GM12892 (cell line): ENCODE measurements at regions not wholly inside any gene's neighbourhood (a gene's known extent, or its start where the extent isn't known, plus 50 kb on each side); places are given as distances from the start of the nearest gene placed in this dataset.

Experiments
- DNase-seq: peaks from one replicate; pipeline ENCODE4 v3.0.0; 2011; ENCODE audit not compliant: insufficient read length
- FAIRE-seq: peaks from 2 replicates; lab custom pipeline; 2011; peaks lifted over from hg19 to GRCh38; lab: Jason Lieb, UNC
- POLR2A ChIP-seq: IDR thresholded peaks from 2 replicates; pipeline ENCODE4 v1.6.1; 2011; ENCODE audit warnings: low read depth, low read length, control low read depth
- POLR2AphosphoS5 ChIP-seq: IDR thresholded peaks from 2 replicates; pipeline ENCODE4 v1.6.1; 2011; ENCODE audit warnings: low read depth, low read length, control low read depth
- TAF1 ChIP-seq: IDR thresholded peaks from 2 replicates; pipeline ENCODE4 v1.6.1; 2011; ENCODE audit warnings: low read depth, mild to moderate bottlenecking, control low read depth, low read length, borderline replicate concordance

DNA sequence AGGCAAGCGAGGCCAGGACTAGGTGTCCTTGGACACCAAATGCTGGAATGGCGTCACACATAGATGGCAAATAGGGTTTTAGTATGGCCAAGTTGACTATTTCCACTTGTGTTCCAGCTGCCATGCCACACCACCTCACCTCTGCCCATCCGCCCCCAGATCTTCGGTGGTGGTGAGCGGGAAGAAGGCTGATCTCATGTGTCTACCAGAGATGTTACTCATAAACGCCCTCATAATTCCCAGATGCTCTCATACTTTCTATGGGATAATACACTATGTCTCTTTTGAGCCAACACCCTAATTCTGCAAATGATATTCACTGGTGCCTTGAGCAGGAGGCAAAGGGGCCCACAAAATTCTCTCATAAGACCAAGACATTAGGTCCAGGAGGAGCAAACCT, 281.1 kb upstream of the FN1 start:
- FAIRE-seq, result no peak
- no peak for DNase-seq

DNA sequence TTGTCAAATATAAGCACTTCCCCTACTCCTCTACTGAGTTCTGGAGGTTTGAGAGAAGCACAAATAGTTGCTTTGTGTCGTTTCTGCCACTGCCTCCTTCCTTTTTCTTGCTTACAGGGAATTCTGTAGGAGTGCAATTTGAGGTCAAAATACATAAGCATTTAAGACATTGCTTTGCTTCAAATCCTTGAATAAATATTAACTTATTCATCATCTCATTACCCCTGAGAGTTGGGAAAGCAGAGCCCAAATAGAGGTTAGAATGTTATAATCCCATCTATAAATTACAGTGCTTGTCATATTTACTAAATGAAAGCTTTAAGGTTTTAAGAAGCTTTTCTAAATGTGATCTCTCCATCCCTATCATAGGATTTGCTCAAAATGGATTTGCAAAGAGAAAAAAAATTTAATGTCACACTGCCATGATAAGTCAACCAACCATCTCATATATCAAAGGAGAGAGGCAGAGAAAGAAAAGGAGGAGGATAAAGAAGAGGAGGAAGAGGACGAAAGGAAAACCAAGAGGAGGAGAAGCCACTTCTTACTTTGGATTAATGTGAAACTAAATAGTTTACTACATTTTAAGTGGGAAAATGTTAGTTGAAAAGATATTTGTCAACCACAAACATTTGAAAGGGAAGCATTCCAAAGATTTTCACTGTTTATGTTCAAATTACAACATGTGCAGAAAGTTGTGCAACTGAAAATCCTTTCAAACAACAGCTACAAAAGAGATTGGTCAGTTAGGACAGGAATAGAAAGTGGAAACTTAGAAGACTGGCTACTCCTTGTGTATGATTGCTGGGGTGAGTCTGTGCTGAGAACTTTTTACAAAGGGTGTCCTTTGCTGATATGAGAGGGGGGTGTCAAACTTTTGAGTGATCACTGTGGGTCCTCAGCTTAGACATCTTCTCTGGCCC, 277.3 kb upstream of the FN1 start:
- TF ChIP-seq TAF1 (no peak), POLR2AphosphoS5 (no peak), POLR2A (no peak)
- no peak for DNase-seq
- no peak for FAIRE-seq

More for the DNA sequence above, 281.1 kb upstream of the FN1 start:
- TF ChIP-seq TAF1, result no peak
- no peak for TF ChIP-seq POLR2A
- TF ChIP-seq POLR2AphosphoS5, result no peak

DNA sequence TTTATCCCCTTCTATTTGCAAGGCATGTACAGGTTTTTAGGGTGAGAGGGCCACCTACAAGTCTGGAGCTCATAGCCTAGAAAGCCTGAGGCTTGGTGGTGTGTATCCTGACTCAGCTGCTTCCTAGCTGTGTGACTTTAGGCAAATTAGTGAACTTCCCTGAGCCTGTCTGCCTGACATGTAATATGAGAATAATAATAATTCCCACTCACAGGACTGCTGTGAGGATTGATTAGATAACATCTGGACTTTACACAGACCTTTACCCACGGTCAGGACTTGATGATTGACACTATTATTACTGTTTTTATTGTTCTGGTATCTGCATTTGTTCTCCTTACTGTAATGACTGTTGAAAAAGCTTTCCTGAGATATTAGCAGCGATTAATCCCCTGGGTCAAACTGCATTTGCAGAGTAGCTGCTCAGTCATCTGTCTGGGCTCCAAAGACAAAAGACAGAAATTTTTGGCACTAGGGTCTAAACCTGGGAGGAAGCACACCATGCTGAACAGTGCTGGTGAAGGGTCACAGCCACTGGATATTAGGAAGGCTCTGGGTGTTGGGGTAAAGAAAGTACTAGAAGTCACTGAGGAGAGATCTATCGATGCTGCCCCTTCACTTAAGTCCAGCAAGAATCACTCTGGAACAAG, 276.5 kb upstream of the FN1 start:
- no peak for FAIRE-seq
- no peak for TF ChIP-seq POLR2AphosphoS5
- no peak for TF ChIP-seq TAF1
- TF ChIP-seq POLR2A, result no peak
- DNase-seq, result no peak

DNA sequence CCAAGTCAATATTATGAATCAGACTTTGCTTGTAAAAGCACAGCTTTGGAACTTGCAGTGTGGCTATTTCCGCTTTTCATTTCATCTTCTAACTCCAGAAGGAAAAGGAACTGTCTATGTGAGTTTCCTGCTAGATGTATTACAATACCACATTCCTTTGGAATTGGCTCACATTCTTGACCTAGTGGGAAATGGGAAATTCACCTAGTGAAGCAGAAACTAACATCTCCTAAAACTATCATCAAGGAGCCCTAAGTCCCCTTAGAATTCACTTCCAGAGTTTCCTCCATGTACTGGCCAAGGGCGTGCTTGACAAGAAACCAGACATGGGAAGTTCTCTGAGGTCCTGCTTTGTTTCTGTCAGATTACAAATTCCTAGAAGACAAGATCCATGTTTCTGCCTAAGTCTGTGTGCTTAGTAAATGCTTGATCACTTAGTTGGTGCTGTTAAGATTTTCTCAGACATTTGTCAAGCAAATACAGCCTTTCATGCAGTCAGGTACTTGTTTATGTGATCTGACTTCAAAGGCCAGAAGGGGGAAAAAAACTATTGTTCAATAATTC, 275.7 kb upstream of the FN1 start:
- FAIRE-seq (no peak), DNase-seq (no peak)
- TF ChIP-seq TAF1 (no peak), POLR2A (no peak), POLR2AphosphoS5 (no peak)

DNA sequence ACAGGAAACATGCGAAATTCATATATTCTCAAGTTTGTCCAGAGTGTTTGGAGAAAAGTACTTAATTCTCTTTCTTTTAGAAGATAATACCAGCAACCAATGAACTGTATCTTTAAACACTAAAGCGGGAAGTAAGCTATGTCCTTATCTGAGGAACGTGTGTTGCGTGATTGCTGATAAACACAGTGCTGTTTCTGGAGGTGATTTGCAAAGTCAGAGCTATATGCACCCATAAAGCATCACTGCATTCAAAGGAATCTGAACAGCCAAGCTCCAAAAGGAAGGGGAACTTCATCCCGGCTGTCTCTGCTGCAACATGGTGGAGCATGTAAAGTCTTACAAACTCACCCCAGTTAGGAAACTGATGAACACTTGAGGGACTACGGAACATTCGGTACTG, 271.7 kb upstream of the FN1 start:
- DNase-seq, result no peak

DNA sequence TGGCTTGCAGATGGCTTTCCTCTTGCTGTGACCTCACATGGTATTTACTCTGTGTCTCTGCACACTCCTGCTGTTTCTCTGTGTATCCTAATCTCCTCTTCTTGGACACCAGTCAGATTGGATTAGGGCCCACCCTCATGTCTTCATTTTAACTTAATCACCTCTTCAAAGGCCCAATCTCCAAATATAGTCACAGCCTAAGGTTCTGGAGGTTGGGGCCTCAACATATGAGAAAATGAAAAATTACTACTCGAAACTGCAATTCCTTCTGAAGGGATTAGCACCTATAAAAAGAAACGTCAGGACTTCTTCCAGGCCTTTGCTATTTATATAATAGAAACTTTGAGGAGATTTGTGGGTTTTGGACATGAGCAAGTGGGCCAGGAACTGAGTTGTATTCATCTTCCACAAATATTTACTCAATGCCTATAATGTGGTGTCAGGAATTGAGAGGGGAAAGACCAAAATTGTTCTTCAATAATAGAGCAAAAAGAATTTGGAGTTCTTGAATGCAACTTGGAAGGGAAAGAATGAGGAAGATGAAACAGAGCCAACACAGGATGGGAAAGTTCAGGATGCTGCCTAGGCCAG, 270.0 kb upstream of the FN1 start:
- no peak for FAIRE-seq
- TF ChIP-seq POLR2AphosphoS5, result no peak
- no peak for TF ChIP-seq POLR2A
- no peak for TF ChIP-seq TAF1
- DNase-seq, result no peak

More for the DNA sequence above, 271.7 kb upstream of the FN1 start:
- no peak for FAIRE-seq
- TF ChIP-seq POLR2AphosphoS5 (no peak), TAF1 (no peak), POLR2A (no peak)

DNA sequence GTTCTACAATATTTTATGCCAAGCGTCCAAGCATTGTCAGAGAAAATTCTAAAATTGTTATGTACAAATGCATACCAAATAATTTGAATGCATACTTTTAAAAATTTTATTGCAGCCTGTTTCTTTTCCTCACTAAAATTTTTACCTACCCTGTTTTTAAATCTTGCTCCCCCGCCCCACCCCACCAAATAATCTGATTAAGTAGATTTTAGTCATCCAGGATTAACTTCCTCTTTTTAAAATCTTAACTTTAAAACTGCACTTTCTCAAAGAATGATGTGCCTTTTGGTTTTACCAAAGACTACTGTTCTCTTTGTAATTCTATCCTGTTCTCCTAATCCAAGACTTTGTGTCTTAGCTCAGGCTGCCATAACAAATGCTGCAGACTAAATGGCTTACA, 269.4 kb upstream of the FN1 start:
- no peak for TF ChIP-seq POLR2A
- TF ChIP-seq POLR2AphosphoS5, result no peak
- TF ChIP-seq TAF1, result no peak
- FAIRE-seq, result no peak
- no peak for DNase-seq

DNA sequence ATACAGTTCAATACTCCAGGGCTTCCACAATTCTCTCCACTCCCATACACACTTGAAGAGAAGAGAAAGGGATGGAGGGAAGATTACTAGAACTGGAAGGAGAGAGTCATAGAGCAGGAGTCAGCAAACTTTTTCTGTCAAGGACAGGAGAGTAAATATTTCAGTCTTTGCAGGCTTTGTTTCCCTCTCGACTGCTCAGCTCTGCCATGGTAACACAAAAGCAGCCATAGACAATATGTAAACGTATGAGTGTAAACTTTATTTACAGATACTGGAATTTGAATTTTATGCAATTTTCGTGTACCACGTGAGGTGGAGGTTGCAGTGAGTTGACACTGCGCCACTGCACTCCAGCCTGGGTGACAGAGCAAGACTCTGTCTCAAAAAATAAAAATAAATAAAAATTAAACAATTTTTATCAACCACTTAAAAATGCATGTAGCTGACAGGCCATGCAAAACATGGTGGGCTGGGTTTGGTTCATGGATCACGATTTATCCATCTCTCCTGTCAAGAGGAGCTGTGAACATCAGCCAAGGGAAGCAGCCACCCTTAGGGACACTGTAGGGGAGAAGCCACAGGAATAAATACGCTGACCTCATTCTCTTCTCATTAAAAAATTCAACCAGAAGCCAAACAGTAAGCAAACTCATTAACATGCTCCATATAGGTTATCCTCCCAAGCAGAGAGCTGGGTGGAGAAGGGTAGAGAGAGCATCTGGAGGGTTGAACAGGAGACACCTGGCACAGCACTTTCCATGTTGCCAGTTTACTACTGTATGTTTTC, 266.4 kb upstream of the FN1 start:
- TF ChIP-seq TAF1 (no peak), POLR2AphosphoS5 (no peak), POLR2A (no peak)
- no peak for FAIRE-seq
- no peak for DNase-seq

DNA sequence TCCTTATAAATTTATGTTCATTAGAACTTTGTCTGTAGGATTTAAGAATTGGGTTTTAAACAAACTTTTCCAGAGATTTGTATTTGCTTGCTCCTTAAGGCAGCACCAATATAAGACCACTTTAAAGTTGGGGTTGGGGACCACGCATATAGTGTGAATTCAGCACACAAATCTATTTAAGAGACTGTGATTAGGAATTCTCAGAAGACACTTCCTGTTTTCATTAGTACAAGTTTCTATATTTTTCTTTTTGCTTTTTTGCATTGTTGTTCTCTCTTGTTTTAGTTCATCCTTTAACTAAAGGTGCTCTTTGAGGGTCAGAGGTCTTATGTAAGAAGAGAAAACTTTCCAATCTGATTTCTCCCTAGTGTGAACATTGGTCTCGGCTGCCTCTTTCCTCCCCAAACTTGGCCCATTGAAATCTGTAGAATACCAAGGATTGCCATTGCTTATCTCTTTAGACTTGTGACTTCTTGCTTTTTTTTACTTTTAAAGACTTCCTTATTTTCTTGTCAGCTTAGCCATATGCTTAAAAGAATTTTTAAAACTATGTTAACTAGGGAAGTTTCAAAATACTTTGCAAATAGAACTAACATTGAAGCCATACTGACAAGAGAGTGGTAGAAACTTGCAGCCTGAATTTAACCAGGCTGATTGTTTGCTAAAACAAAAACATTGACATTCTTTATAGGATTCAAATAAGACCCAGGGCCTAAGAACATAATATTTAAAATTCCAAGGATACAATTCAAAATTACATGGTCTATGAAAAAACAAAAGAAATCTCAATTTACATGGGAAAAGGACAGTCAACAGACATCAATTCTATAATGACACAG, 264.1 kb upstream of the FN1 start:
- no peak for FAIRE-seq
- DNase-seq, result no peak
- TF ChIP-seq TAF1, result no peak
- no peak for TF ChIP-seq POLR2AphosphoS5
- no peak for TF ChIP-seq POLR2A

DNA sequence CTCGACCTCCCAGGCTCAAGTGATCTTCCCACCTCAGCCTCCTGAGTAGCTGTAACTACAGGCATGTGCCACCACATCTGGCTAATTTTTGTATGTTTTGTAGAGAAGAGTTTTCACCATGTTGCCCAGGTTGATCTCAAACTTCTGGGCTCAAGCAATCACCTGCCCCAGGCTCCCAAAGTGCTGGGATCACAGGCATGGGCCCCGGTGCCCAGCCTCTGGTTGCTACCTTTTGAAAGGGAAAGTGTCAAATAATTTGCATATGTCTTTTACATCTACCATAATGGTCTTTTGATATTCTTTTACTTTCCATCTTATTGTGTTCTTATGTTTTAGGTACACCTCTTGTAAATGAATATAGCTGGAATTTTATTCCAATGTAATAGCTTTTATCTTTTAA, 263.1 kb upstream of the FN1 start:
- FAIRE-seq, result no peak
- DNase-seq, result no peak
- no peak for TF ChIP-seq POLR2AphosphoS5
- no peak for TF ChIP-seq TAF1
- no peak for TF ChIP-seq POLR2A
